GM12878 (cell line): ENCODE measurements at regions not wholly inside any gene's neighbourhood (a gene's known extent, or its start where the extent isn't known, plus 50 kb on each side); places are given as distances from the start of the nearest gene placed in this dataset.

Experiments used
- ATAC-seq: fragments of 200-7000 bp; cut with Tn5 transposase; 3 replicates; pipeline ENCODE4 v1.9.1; 2020; ENCODE audit warnings: mild to moderate bottlenecking, moderate library complexity
- BruUV-seq: library from RNA; stranded (reverse); fragments of 400-500 nt; replicated peaks from 2 replicates; lab custom pipeline; 2021; lab: Mats Ljungman, UMichigan
- CTCF ChIA-PET: fragments of 300-600 bp; sonication (Branson Sonifier 250); formaldehyde crosslinking; extraction: SDS; loops from one replicate; lab custom pipeline; 2021; ENCODE audit warnings: inconsistent platforms; lab: Yijun Ruan, JAX
- POLR2A ChIA-PET: fragments of 350-600 bp; formaldehyde crosslinking; extraction: SDS; loops from one replicate; lab custom pipeline; 2021; ENCODE audit warnings: inconsistent platforms; lab: Charles Lee
- RAD21 ChIA-PET: fragments of 300-600 bp; sonication (Branson Sonifier 250); formaldehyde crosslinking; loops from one replicate; lab custom pipeline; 2023; ENCODE audit warnings: antibody characterized with exemption; ENCODE audit not compliant: unreplicated experiment; lab: Charles Lee
- SMC1A ChIA-PET: fragments of 300-600 bp; sonication (Branson Sonifier 250); formaldehyde crosslinking; loops from one replicate; lab custom pipeline; 2023; ENCODE audit not compliant: unreplicated experiment, uncharacterized antibody; lab: Charles Lee
- DNase-seq: peaks from one replicate; pipeline ENCODE4 v3.0.0-alpha.2; 2011; ENCODE audit warnings: low read depth, low spot score
- FAIRE-seq: peaks from 3 replicates; lab custom pipeline; 2011; peaks lifted over from hg19 to GRCh38; lab: Jason Lieb, UNC
- H2AFZ ChIP-seq: 2 replicates; pipeline ENCODE4 v1.6.0; 2011; ENCODE audit warnings: low read depth, low read length, control low read depth; ENCODE audit not compliant: control insufficient read depth
- H3K27ac ChIP-seq: 2 replicates; pipeline ENCODE4 v1.5.1; 2011; ENCODE audit warnings: control low read depth; ENCODE audit not compliant: control insufficient read depth, insufficient read depth
- H3K27me3 ChIP-seq, 2 experiments: replicated peaks in 1 of 2; 2 replicates each; pipeline versions ENCODE4 v1.6.0 to v1.6.1; 2011; ENCODE audit warnings: low read length in 1 of 2; ENCODE audit not compliant: control insufficient read depth in 2 of 2, insufficient read depth in 2 of 2
- H3K36me3 ChIP-seq, 2 experiments: 2 replicates each; pipeline ENCODE4 v1.5.1; 2011; ENCODE audit warnings: low read length in 1 of 2; ENCODE audit not compliant: control insufficient read depth in 2 of 2, insufficient read depth in 2 of 2
- H3K4me1 ChIP-seq: 2 replicates; pipeline ENCODE4 v1.6.1; 2011; ENCODE audit warnings: mild to moderate bottlenecking, low read length, moderate library complexity, mixed read lengths; ENCODE audit not compliant: control insufficient read depth, insufficient read depth
- H3K4me2 ChIP-seq: 2 replicates; pipeline ENCODE4 v1.6.0; 2011; ENCODE audit warnings: control low read depth; ENCODE audit not compliant: control insufficient read depth, insufficient read depth
- H3K4me3 ChIP-seq: fragments of 200-600 bp; sonication (generic); 2 replicates; pipeline ENCODE4 v1.5.1; 2016
- H3K79me2 ChIP-seq: 2 replicates; pipeline ENCODE4 v1.6.0; 2011; ENCODE audit warnings: low read length; ENCODE audit not compliant: control insufficient read depth, insufficient read depth
- H3K9ac ChIP-seq: 2 replicates; pipeline ENCODE4 v1.8.0; 2011; ENCODE audit warnings: low read length, control low read depth, mixed read lengths; ENCODE audit not compliant: control insufficient read depth, insufficient read depth
- H3K9me3 ChIP-seq: replicated peaks from 3 replicates; pipeline ENCODE4 v1.5.1; 2011; ENCODE audit warnings: mild to moderate bottlenecking, low read length; ENCODE audit not compliant: control insufficient read depth, insufficient read depth
- H4K20me1 ChIP-seq: 2 replicates; pipeline ENCODE4 v1.6.0; 2011; ENCODE audit not compliant: control insufficient read depth, insufficient read depth
- ATF7 ChIP-seq: fragments of 450-650 bp; IDR thresholded peaks from 2 replicates; pipeline ENCODE4 v1.6.1; 2016; ENCODE audit warnings: low read depth, mild to moderate bottlenecking
- BMI1 ChIP-seq: fragments of 450-650 bp; IDR thresholded peaks from 2 replicates; pipeline ENCODE4 v1.6.1; 2016; ENCODE audit warnings: mild to moderate bottlenecking, moderate library complexity, borderline replicate concordance
- CREM ChIP-seq: IDR thresholded peaks from 2 replicates; pipeline ENCODE4 v1.6.1; 2014; ENCODE audit warnings: antibody characterized with exemption, low read depth
- E4F1 ChIP-seq: fragments of 450-650 bp; IDR thresholded peaks from 2 replicates; pipeline ENCODE4 v1.6.1; 2018; ENCODE audit warnings: borderline replicate concordance, mild to moderate bottlenecking; ENCODE audit not compliant: partially characterized antibody
- EGR1 ChIP-seq, 2 experiments: IDR thresholded peaks; 1 replicate in 1 of 2; 2 replicates in 1 of 2; pipeline ENCODE4 v1.6.1; 2011 to 2012; ENCODE audit warnings: low read depth in 2 of 2, low read length in 2 of 2, borderline replicate concordance in 1 of 2, mild to moderate bottlenecking in 1 of 2, moderate library complexity in 1 of 2
- ETV6 ChIP-seq, 2 experiments: fragments of 450-650 bp in 1 of 2; IDR thresholded peaks in 1 of 2; conservative IDR thresholded peaks in 1 of 2; 2 replicates each; pipeline ENCODE4 v1.6.1; 2014; ENCODE audit warnings: antibody characterized with exemption in 1 of 2, borderline replicate concordance in 1 of 2, low read depth in 1 of 2, mild to moderate bottlenecking in 1 of 2, moderate library complexity in 1 of 2
- FOXM1 ChIP-seq: IDR thresholded peaks from 2 replicates; pipeline ENCODE4 v1.6.1; 2012; ENCODE audit warnings: low read depth, mild to moderate bottlenecking, inconsistent platforms, low read length, moderate library complexity
- HSF1 ChIP-seq: fragments of 150-350 bp; IDR thresholded peaks from 2 replicates; pipeline ENCODE4 v1.6.1; 2014; ENCODE audit warnings: mild to moderate bottlenecking, low read depth, low read length
- IRF3 ChIP-seq: fragments of 450-650 bp; IDR thresholded peaks from 2 replicates; pipeline ENCODE4 v1.6.1; 2014; ENCODE audit warnings: mild to moderate bottlenecking
- MXI1 ChIP-seq: fragments of 150-350 bp; IDR thresholded peaks from 2 replicates; pipeline ENCODE4 v1.6.1; 2011; ENCODE audit warnings: low read depth, mild to moderate bottlenecking, inconsistent platforms, low read length, improper control_type of control experiment
- NFXL1 ChIP-seq: fragments of 450-650 bp; IDR thresholded peaks from 2 replicates; pipeline ENCODE4 v1.6.1; 2017; ENCODE audit warnings: antibody characterized with exemption, mild to moderate bottlenecking, borderline replicate concordance
- NFYB ChIP-seq: IDR thresholded peaks from 2 replicates; pipeline ENCODE4 v1.6.1; 2011; ENCODE audit warnings: low read depth, mild to moderate bottlenecking, low read length, improper control_type of control experiment, moderate library complexity; ENCODE audit not compliant: insufficient read depth
- PAX8 ChIP-seq: fragments of 450-650 bp; IDR thresholded peaks from 2 replicates; pipeline ENCODE4 v1.6.1; 2017; ENCODE audit warnings: mild to moderate bottlenecking, moderate library complexity
- RB1 ChIP-seq: fragments of 450-650 bp; formaldehyde crosslinking; IDR thresholded peaks from 2 replicates; pipeline ENCODE4 v1.6.1; 2017; ENCODE audit warnings: mild to moderate bottlenecking, borderline replicate concordance
- RFX5 ChIP-seq: IDR thresholded peaks from 2 replicates; pipeline ENCODE4 v1.6.1; 2011; ENCODE audit warnings: low read depth, low read length, improper control_type of control experiment
- TCF7 ChIP-seq: IDR thresholded peaks from 2 replicates; pipeline ENCODE4 v1.6.1; 2014; ENCODE audit warnings: antibody characterized with exemption, borderline replicate concordance
- ZNF592 ChIP-seq: fragments of 450-650 bp; IDR thresholded peaks from 2 replicates; pipeline ENCODE4 v1.6.1; 2017; ENCODE audit warnings: mild to moderate bottlenecking, moderate library complexity
- WGBS: methylation state at CpG from one replicate; pipeline ENCODE4 v1.1.6; 2016; ENCODE audit warnings: low lambda C conversion rate; ENCODE audit not compliant: insufficient replicate concordance, insufficient coverage; ENCODE audit errors: missing lambda C conversion rate; 5-methylcytosine and 5-hydroxymethylcytosine counted together
- in situ Hi-C: fragments of 300-500 bp; cut with MboI; formaldehyde crosslinking; loops from 9 replicates; pipeline ENCODE4 v1.14.3; 2018; ENCODE audit warnings: mixed read lengths
- intact Hi-C: fragments of 100-400 bp; cut with micrococcal nuclease; formaldehyde crosslinking; loops from one replicate; pipeline ENCODE4 v1.14.2; 2022; ENCODE audit not compliant: unreplicated experiment

GRCh38 chr13:56351041-56351440 is 789.7 kb upstream of the PRR20A start:
- in situ Hi-C loops (no loop called here), intact Hi-C loops (no loop called here)
- SMC1A ChIA-PET, result no interaction called here
- RAD21 ChIA-PET, result no interaction called here
- Histone ChIP-seq H3K9me3 (no peaks in the 10 kb centered on the region), H3K36me3 (no peaks in the 10 kb centered on the region), H2AFZ (no peak overlapping the region), H3K4me1 (no peaks in the 10 kb centered on the region), H3K27ac (no peak overlapping the region), H4K20me1 (no peaks in the 10 kb centered on the region), H3K79me2 (no peaks in the 10 kb centered on the region), H3K27me3 (no peaks in the 10 kb centered on the region), H3K9ac (no peak overlapping the region), H3K4me3 (no peak overlapping the region), H3K4me2 (no peak overlapping the region)
- DNase-seq, result no peak
- POLR2A ChIA-PET, result no interaction called here
- FAIRE-seq, result no peak
- CTCF ChIA-PET, result no interaction called here
- ATAC-seq, result no peak
- TF ChIP-seq BMI1 (no peak), FOXM1 (no peak), IRF3 (no peak), TCF7 (no peak), RB1 (no peak), ETV6 (conservative IDR thresholded peaks at IDR 0.05 in 1 of 2, IDR thresholded peaks at IDR 0.05 in 1 of 2; ENCODE audit: borderline replicate concordance in 1 of 2, low read depth in 1 of 2) (no peak), ATF7 (no peak), EGR1 (IDR thresholded peaks at IDR 0.05; ENCODE audit: borderline replicate concordance in 1 of 2, low read depth in 2 of 2, low read length in 2 of 2) (no peak), CREM (no peak), NFXL1 (no peak), RFX5 (no peak), NFYB (no peak), E4F1 (no peak), MXI1 (no peak), PAX8 (no peak), ZNF592 (no peak), HSF1 (no peak)
- WGBS, result 19% methylated on average over 3 of the region's 3 CpGs
- no TSS peak for BruUV-seq
